Nucleus accumbens (tissue), 56 donors: ENCODE measurements at regions not wholly inside any gene's neighbourhood (a gene's known extent, or its start where the extent isn't known, plus 50 kb on each side); places are given as distances from the start of the nearest gene placed in this dataset.

Experiments
- DNase-seq, 56 donors: peaks; one replicate each; lab custom pipeline; 2025; lab: John Stamatoyannopoulos, UW

DNA sequence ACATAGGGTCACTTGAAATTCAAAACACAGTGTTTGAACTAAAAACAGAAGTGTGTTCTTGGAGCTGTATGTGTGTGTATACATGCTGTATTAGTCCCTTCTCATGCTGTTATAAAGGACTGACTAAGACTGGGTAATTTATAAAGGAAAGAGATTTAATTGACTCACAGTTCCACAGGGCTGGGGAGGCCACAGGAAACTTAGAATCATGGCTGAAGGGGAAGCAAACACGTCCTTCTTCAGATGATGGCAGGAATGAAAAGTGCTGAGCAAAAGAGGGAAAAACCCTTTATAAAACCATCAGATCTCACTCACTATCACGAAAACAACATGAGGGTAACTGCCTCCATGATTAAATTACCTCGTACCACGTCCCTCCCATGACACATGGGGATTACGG is 224.1 kb downstream of the BCAT1 start:
- DNase-seq: no peak

DNA sequence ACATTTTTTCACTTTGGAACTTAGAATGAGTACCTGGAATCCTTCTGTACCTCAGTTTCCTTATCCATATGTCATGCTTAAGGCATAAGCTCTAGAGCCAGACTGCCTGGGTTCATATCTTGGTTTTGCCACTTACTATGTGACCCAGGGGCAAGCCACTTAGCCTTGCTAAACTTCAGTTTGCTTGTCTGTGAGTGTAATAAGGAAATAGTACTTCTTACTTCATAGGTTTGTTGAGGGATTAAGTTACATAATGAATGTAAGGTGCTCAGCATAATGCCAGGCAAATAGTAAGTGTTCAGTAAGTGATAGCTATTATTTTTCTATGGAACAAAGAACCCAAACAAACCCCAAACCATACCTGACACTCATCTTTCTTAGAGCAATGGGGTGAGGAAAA is 225.1 kb downstream of the BCAT1 start:
- DNase-seq: no peak

DNA sequence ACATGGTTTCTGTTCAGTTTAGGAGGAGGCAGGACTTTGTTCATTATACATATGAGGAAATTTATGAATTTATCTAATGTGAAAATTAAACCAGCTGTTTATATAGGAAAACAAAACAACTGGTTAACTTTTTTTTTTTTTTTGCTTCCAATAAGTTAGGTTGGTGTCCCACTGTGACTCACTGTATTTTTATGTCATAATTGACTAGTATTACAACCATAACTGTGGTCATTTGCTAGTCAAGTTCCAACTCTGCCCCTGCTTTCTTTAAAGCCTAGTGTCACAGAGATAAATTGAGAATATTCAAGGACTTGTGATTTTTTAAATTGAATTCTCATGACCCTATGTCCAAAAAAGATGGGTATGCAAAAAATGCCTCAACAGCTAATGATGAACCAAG is 227.7 kb downstream of the BCAT1 start:
- DNase-seq: no peak

DNA sequence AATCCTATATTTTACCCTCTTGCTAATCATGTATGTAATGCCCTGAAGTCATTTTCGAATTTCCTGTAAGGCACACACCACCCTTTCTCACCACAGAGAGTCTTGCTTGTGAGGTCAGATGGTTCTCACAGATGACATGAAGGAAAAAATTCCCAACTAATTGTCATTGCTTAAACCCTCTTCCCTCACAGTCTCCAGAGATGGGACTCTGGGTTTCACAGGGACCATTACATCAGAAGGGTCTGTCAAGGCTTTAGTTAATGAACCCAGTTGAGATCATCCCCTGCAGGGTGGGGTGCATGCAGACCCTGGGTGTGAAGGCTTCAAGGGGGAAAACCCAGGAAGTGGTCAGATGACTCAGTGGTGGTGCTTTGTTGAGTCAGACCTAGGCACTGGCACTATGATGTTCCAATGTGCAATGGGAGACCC is 229.6 kb downstream of the BCAT1 start:
- no peak for DNase-seq

DNA sequence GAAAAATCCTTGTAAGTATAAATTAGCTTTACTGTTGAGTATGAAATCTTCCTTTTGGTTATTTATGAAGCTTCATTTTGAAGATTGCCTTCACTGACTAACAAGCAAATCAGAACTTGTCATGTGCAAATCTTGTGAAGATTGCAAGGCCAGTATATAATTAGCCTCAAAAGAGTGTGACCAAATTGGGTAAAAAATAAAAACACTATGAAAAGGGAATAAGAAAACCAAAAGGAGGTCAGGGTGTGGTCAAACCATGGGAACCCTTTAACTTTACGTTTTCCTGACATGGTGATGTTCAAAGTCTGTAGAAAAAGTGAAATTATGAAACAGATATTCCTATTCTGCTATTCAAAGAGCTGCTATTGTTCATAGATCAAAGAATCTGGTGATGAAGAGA is 230.3 kb downstream of the BCAT1 start:
- DNase-seq: no peak

DNA sequence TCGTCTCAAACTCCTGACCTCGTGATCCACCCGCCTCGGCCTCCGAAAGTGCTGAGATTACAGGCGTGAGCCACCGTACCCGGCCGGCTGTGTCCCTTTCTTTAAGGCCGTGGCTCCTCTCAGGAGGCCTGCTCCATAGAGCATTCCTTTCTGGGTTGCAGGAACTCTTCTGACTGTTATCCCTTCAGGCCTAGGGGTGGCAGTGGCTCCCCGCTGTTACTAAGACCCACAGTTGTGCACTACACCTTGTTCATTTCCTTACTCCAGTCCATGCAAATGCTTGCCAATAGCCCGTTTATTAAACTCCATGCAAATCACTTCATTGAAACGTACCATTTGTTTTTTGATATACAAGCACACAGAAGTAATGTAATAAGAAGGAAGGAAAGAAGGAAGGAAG is 234.7 kb downstream of the BCAT1 start:
- no peak for DNase-seq

DNA sequence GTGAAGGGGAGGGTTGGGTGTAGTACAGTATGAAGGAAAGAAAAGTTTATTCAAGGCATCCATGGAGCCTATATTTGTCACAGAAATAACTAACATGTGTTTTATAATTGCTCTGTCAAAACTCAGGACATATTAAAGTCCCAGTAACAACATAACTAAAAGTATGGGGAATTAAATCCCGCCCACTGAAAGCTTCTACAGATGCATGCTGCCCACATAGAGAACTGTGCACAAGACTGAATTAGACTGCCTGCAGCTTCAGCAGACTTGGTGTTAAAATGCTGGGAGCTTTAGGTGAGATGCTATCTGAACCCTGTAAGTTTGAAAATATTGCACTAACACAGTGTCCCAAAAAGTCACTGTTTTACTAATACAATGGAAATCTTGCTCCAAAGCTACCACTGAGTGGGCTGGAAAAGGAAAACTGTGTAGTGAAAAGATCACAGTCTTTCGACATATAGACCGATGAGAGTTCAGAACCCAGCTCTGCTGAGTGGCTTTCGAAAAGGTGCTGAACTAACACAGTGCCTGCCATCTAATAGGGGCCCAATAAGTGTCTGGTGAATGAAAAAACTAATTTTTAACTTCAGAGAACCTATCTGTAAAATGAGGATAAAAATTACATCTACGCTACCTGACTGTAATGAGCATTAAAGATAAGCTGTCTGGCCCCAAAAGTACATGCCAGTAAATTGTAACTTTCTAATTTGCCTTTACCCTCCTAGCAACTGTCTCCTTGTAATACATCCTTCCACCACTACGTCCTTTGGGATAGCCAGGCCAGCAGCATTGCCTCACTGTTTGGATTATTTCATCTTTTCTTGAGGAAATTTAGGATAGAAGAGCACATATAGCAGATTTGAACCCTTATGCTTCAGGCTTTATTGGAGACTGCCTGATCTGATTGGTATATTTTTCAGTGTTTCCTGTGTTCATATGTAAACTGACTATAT is 237.6 kb downstream of the BCAT1 start:
- peak in 3 of 56 donors; percentile 4 to 17 (median 5) for DNase-seq

DNA sequence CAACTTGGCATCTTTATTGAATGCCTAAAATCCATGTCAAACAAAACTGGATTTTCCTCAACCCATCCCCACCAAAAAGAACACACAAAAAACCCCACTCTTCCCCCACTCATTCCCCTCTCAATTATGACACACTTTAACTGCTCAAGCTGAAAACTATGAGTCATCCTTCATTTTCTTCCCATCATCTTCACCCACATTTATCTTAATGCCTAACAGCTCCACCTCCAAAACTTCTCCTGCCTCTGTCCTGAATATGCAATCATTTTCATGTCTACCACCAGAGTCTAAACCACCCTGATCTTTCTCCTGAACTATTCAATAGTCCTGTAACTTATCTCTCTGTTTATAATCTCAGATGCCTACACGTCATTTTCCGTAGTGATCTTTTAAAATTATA is 239.7 kb downstream of the BCAT1 start:
- peak in 2 of 56 donors; percentile 1 to 4 for DNase-seq

DNA sequence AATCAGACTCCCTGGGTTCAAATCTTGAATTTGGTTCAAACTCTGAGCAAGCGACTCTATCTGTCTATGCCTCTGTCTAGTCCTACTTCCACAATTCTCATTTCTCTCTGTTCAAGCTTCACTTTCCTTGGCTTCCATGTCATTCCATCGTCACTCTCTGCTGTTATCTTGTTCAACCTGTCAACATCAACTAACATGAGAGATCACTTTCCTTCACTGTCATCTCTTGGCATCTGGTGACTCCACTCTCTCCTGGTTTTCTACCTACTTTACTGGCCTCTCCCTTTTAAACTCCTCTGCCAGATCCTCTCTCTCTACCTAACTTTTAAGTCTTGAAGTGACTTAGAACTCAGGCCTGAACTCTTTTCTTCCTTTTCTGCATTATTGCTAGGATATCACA is 240.2 kb downstream of the BCAT1 start:
- no peak for DNase-seq

DNA sequence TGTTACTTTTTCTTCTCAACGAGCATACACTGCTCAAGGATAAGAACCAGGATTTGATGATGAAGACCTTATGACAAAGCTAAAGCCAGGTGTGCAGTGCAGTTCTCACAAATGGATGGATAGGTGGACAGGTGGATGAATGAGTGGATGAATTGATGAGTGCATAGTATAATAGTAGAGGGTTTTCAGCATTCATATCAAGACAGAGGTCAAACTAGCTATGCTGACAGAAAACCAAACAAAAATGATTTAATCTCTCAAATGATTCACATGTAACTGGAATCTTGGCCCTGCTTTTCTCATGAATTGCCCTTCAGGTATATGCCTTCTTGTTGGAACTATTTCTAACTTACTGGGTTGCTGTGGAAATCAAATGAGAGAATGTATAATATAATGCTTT is 240.9 kb downstream of the BCAT1 start:
- DNase-seq: no peak

DNA sequence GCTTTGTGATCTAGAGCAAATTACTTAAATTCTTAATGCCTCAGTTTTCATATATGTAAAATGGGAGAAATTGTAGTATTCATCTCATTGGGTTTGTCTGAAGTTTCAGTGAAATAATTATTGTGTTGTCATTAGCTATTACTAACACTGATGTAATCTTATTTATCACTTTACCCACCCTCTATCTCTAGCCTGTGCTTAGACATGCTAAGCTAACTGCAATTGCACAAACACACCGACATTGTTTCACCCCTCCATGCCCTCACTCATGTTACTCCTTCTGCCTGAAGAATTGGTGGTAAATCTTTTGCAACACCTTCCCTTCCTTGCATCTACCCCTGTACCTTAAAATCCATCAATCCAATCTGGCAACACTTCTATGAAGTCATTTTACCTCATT is 241.6 kb downstream of the BCAT1 start:
- DNase-seq: no peak

DNA sequence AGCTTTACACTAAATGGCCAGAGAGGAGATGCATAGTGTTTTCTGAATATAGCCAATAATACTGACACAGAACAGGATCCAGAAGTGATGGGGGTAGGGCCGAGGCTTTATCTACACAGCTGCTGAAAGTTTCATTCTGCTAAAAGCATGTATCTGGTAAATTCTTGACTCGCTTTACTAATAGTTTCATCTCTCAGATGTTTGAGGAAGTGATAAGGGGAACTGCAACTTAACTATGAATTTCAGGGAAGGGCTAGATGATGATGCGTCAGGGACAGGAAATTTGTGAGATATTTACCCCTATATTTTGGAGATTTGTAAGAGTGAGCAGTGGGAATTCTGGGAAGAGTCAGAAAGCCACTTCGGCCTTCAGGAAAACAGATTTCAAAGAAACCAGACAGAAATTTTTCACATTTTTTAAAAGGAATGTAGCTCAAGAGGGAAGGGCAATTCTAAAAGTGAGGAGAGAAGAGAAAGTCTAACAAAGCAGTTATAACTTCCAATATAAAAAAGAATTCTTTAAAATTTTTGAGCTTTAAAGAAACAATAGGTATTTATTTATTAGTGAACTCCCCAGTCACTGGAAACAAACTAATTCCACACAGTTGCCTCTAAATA is 243.1 kb downstream of the BCAT1 start:
- no peak for DNase-seq

DNA sequence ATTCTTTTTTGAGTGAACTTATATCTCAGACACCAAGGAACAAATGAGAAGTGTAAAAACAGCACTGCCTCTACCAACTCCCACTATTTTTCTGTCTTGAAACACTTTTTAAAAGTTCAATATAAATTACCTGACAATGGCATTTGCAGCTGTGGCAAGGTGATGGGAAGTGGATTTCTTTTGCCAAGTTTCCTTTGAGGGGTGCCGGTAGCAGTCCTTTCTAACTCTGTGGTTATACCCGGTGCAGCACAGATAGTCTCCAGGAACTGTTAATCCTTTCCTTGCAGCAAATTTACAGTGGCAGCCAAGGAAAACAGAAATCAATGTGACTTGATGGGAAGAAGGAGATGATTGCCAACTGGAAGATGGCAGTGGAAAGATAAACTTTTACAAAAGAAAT is 243.7 kb downstream of the BCAT1 start:
- DNase-seq: peak in 1 of 56 donors; percentile 1

DNA sequence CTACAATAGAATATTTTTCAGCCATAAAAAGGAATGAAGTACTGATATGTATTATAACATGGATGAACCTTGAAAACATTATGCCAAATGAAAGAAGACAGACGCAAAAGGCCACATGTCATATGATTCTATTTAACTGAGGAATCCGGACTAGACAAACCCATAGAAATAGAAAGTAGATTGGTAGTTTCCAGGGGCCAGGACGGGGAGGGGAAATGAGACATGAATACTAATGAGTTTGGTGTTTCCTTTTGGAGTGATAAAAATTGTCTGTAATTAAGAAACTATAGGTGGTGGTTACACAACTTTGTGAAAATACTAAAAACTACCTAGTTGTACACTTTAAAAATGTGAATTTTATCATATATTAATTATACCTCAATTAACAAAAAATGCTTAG is 247.6 kb downstream of the BCAT1 start:
- no peak for DNase-seq

DNA sequence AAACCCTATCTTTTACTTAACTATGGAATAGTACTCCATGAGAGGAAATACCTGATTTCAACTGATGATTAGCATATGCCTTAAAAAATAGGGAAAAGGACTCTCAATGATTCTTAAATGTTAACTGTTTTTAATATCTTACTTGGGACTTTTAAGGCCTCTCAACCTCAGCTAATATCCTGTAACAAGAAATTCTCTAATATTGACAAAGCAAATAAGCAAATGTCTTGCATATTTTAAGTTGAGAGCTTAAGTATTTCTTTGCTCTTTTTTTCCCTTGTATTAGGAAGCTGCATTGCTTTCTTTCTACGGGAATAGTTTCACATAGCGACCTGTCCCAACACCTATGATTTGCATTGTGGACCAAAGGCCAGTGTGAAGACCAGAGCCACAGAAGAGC is 249.9 kb downstream of the BCAT1 start:
- DNase-seq: no peak

DNA sequence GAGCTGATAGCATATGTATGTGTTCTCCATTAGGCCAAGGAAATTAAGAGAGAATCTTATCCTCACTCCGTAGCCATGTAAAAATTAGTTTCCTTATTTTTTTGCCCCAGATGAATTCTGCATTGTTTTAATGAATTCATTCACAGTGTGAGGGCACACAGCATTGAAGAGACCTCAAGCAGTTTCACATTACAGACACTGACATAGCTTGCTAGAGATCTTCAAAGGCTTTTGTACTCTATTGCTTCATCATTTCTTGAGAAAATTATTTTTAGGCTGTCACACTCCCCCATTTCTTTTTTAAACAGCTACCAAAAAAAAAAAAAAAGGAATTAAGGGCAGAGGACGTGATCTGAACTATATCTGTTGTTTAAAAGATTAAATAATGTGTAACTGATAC is 251.1 kb downstream of the BCAT1 start:
- DNase-seq: no peak

DNA sequence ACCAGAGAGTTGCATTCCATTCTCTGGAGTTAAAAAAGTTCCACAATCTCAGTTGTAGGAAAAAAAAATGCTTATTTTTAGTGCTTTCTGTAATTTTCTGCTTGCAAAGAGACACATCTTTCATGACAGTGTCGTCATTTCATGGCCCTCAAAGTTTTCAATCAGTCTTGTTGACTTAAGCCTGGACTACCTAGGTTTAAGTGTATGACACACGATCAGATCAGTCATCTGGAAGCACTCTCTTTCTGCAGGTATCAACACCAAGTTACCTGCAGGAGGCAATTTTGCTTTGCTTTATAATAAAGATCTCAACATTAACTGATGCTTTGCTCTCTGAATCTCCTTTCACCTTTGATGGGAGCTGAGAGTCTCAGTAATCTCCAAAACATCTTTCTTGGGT is 251.6 kb downstream of the BCAT1 start:
- no peak for DNase-seq

DNA sequence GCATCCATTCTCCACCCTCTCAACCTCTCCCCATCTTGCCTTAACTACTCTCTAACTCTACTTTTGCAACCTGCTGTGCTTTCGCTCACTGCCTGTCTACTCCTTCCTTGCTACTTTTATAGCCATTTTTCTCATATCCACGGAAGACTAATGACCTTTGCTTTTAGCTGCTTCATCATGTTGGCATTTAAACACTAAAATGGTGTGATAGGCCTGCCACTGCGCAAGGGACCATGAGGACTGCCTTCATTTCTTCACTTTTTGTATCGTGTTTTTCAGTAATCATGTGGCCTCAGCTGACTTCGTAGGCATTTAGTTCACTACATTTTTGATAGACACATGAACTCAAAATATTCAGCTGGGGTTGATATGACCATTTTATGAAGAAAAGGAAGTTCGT is 252.1 kb downstream of the BCAT1 start:
- DNase-seq: no peak

DNA sequence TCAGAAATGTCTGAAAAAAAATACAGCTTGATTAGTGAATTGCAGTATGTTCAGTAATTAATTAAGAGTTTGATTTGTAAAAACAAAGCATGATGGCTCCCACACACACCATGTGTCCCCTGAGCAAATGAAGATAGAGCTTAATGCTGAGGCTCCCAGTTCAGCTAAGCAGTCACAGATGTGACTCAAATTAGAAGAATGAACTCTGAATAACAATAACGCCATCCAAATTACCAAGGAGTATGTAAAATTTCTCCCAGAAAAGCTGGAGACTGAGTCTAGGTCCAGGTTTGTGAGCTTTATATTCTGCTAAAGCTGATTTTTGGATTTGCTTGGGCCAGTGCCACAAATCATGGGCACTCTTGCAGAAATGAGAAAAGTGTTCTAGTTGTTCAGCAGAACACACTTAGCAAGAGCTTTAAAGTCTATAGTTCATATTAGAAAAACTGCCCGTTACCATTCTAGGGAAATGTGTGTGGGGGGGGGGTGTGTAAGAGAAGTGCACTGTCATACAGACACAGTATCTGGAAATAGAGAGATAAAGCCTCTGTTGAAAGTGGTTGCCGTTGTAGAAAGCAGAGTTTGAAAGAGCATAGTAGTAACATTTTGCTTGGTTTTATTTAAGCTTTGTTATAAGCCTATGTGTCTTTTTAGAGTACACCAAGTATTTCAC is 253.1 kb downstream of the BCAT1 start:
- DNase-seq: no peak

DNA sequence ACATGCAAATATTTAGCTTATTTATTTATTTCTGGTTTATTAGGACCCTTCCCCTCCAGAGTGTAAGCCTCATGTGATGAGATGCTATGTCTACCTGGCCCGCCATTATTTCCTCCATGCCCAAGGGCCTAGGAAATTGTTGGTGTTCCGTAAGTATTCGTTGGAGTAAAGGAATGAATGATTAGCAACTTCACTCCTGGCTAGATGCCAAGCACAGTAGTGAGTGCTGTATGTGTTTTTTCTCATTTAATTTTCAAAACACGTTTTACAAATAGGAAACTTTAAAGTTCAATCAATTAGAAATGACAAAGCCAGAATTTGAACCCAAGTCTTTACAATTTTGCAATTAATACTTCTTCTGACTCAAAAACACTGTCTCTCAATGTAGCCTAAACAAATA is 253.8 kb downstream of the BCAT1 start:
- DNase-seq: no peak

DNA sequence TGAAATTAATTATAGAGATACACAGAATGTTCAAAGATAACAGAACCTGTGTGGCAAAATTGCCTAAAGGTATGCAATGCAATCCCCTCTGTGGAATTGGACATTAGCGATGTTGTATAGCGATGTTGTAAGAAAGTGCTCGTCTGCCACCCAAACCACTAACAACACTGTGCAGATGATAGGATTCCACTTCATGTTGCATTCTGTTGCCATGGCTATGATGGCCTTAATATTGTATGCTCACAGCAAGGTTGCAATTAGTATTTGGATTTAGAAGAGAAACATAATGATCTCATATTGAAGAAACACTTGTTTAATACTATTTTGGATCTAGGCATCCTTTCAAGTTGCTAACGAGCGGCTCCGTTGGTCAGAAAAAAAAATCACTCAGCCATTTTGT is 260.3 kb downstream of the BCAT1 start:
- no peak for DNase-seq

DNA sequence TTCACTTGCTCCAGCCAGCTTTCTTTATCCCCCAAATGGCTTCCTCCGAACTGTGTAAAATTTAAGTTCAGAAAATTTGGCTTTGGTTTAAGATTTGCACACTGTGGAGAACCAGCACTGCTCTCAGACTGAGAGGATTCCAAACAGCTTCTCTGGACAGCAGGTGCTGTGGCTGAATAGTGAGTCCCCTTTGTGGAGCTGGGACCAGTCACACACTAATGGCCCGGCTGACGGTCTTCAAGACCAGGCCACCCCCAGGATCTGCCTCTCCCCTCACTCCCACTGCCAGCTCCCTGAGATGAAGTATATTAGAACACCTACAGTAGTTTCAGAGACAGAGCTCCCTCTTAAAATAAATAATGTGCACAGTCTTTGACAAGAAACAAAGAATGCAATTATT is 267.3 kb downstream of the BCAT1 start:
- no peak for DNase-seq
